Breast epithelium (tissue), 3 donors: ENCODE measurements at regions not wholly inside any gene's neighbourhood (a gene's known extent, or its start where the extent isn't known, plus 50 kb on each side); places are given as distances from the start of the nearest gene placed in this dataset.

Experiments used
- POLR2A ChIP-seq: fragments of 450-650 bp; IDR thresholded peaks from one replicate; pipeline ENCODE4 v1.6.1; 2016; ENCODE audit warnings: antibody characterized with exemption, mild to moderate bottlenecking, moderate library complexity
- POLR2AphosphoS5 ChIP-seq, 3 donors: sonication (generic); formaldehyde crosslinking; IDR thresholded peaks; one replicate each; pipeline ENCODE4 v1.6.1; 2017; ENCODE audit warnings: antibody characterized with exemption in 3 of 3
- TF ChIP-seq, protein P1 (sequence below), 3 donors: fragments of 450-650 bp; IDR thresholded peaks; one replicate each; pipeline ENCODE4 v1.5.1; 2016 to 2017; ENCODE audit warnings: antibody characterized with exemption in 3 of 3, mild to moderate bottlenecking in 3 of 3, moderate library complexity in 3 of 3

DNA sequence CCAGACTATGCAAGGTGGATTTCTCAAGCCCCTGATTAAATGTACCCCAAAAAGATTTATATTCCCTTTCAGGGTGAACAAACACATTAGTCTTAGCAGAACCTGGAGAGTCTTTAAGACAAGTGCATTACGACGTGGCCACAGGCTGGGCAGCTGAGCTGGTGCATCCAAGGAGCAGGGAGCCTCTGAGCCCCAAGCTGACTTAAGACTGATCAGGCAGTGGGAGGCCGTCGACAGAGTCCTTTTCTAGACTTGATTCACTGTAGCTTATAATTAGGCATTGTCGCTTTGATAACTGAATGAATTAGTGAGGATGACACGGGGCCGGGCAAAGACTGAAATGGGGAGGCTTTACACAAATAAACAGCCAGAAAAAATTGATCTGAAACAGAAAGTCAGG is 353.2 kb downstream of the GPAM start:
- TF ChIP-seq, protein P1, sequence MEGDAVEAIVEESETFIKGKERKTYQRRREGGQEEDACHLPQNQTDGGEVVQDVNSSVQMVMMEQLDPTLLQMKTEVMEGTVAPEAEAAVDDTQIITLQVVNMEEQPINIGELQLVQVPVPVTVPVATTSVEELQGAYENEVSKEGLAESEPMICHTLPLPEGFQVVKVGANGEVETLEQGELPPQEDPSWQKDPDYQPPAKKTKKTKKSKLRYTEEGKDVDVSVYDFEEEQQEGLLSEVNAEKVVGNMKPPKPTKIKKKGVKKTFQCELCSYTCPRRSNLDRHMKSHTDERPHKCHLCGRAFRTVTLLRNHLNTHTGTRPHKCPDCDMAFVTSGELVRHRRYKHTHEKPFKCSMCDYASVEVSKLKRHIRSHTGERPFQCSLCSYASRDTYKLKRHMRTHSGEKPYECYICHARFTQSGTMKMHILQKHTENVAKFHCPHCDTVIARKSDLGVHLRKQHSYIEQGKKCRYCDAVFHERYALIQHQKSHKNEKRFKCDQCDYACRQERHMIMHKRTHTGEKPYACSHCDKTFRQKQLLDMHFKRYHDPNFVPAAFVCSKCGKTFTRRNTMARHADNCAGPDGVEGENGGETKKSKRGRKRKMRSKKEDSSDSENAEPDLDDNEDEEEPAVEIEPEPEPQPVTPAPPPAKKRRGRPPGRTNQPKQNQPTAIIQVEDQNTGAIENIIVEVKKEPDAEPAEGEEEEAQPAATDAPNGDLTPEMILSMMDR (IDR thresholded peaks at IDR 0.05) = no peak
- TF ChIP-seq POLR2A (no peak), POLR2AphosphoS5 (IDR thresholded peaks at IDR 0.05) (no peak)
